HFFc6 (cell line): ENCODE measurements at regions not wholly inside any gene's neighbourhood (a gene's known extent, or its start where the extent isn't known, plus 50 kb on each side); places are given as distances from the start of the nearest gene placed in this dataset.

Experiments
- DNase-seq: peaks from one replicate; pipeline ENCODE4 v3.0.0-alpha.2; 2018
- H3K27ac Mint-ChIP-seq: 2 replicates; pipeline ENCODE4 v1.8.0; 2020; ENCODE audit warnings: mild to moderate bottlenecking, mixed read lengths
- H3K27me3 Mint-ChIP-seq: 2 replicates; pipeline ENCODE4 v1.8.0; 2021; ENCODE audit warnings: mild to moderate bottlenecking, moderate library complexity, mixed read lengths; ENCODE audit not compliant: insufficient read depth
- H3K36me3 Mint-ChIP-seq: 2 replicates; pipeline ENCODE4 v1.8.0; 2021; ENCODE audit warnings: low read depth, mixed read lengths
- H3K4me1 Mint-ChIP-seq: 2 replicates; pipeline ENCODE4 v1.8.0; 2020; ENCODE audit warnings: low read depth, mixed read lengths
- H3K4me3 Mint-ChIP-seq: 2 replicates; pipeline ENCODE4 v1.8.0; 2020; ENCODE audit warnings: mild to moderate bottlenecking, moderate library complexity, mixed read lengths
- H3K9me3 Mint-ChIP-seq: 2 replicates; pipeline ENCODE4 v1.8.0; 2020; ENCODE audit warnings: mild to moderate bottlenecking, mixed read lengths
- CTCF ChIP-seq: fragments of 200-600 bp; sonication (generic); IDR thresholded peaks from 2 replicates; pipeline ENCODE4 v1.5.0; 2021; ENCODE audit warnings: antibody characterized with exemption, mild to moderate bottlenecking

- Mint-ChIP-seq H3K4me3 (no peak overlapping the region), H3K9me3 (peaks cover 43% of the 10 kb centered on the region)
- no peak for TF ChIP-seq CTCF
Observed at GRCh38 chr13:88676016-88676415, 1004.8 kb downstream of the SLITRK5 start.

GRCh38 chr13:88685459-88685858 is 1014.3 kb downstream of the SLITRK5 start:
- H3K36me3 Mint-ChIP-seq: no peaks in the 10 kb centered on the region
- no peaks in the 10 kb centered on the region for H3K4me1 Mint-ChIP-seq
- H3K27me3 Mint-ChIP-seq: no peaks in the 10 kb centered on the region
- no peak for TF ChIP-seq CTCF
- DNase-seq: no peak
- peaks cover 32% of the 10 kb centered on the region for H3K9me3 Mint-ChIP-seq
- H3K4me3 Mint-ChIP-seq: no peak overlapping the region
- H3K27ac Mint-ChIP-seq: no peak overlapping the region

More at GRCh38 chr13:88676016-88676415, 1004.8 kb downstream of the SLITRK5 start:
- Mint-ChIP-seq H3K27ac (no peak overlapping the region), H3K4me1 (no peaks in the 10 kb centered on the region), H3K27me3 (no peaks in the 10 kb centered on the region; the same call in 1 of the 2 replicates), H3K36me3 (peaks cover 5% of the 10 kb centered on the region; the same call in 1 of the 2 replicates)
- no peak for DNase-seq

GRCh38 chr13:88701551-88701950 is 1030.4 kb downstream of the SLITRK5 start:
- H3K36me3 Mint-ChIP-seq: peaks cover 4% of the 10 kb centered on the region; the same call in 1 of the 2 replicates
- no peak for DNase-seq
- no peaks in the 10 kb centered on the region for H3K27me3 Mint-ChIP-seq
- no peaks in the 10 kb centered on the region for H3K4me1 Mint-ChIP-seq
- peaks cover 36% of the 10 kb centered on the region for H3K9me3 Mint-ChIP-seq
- no peak overlapping the region for H3K27ac Mint-ChIP-seq
- TF ChIP-seq CTCF: no peak
- H3K4me3 Mint-ChIP-seq: no peak overlapping the region

GRCh38 chr13:88704600-88705275 is 1033.6 kb downstream of the SLITRK5 start:
- DNase-seq: no peak
- H3K4me1 Mint-ChIP-seq: no peaks in the 10 kb centered on the region
- H3K27me3 Mint-ChIP-seq: no peaks in the 10 kb centered on the region
- no peak overlapping the region for H3K27ac Mint-ChIP-seq
- no peak for TF ChIP-seq CTCF
- H3K9me3 Mint-ChIP-seq: peaks cover 31% of the 10 kb centered on the region
- H3K36me3 Mint-ChIP-seq: no peaks in the 10 kb centered on the region
- H3K4me3 Mint-ChIP-seq: no peak overlapping the region

- H3K9me3 Mint-ChIP-seq: peaks cover 34% of the 10 kb centered on the region
- no peak overlapping the region for H3K4me3 Mint-ChIP-seq
- no peaks in the 10 kb centered on the region for H3K27me3 Mint-ChIP-seq
- DNase-seq: no peak
- no peaks in the 10 kb centered on the region for H3K36me3 Mint-ChIP-seq
- TF ChIP-seq CTCF: no peak
- H3K27ac Mint-ChIP-seq: no peak overlapping the region
- no peaks in the 10 kb centered on the region for H3K4me1 Mint-ChIP-seq
Observed at GRCh38 chr13:88707646-88708045, 1036.5 kb downstream of the SLITRK5 start.
